H9 (cell line): ENCODE measurements at regions not wholly inside any gene's neighbourhood (a gene's known extent, or its start where the extent isn't known, plus 50 kb on each side); places are given as distances from the start of the nearest gene placed in this dataset.

Experiments used
- DNase-seq: peaks from one replicate; pipeline ENCODE4 v3.0.0-alpha.2; 2017
- H2AFZ ChIP-seq: one replicate; pipeline ENCODE4 v1.6.1; 2013; ENCODE audit warnings: mild to moderate bottlenecking, low read length, control low read depth, moderate library complexity
- H2AK5ac ChIP-seq: 2 replicates; pipeline ENCODE4 v1.6.1; 2013; ENCODE audit warnings: low read length, control low read depth, mixed read lengths; ENCODE audit not compliant: insufficient read length
- H2BK120ac ChIP-seq: one replicate; pipeline ENCODE4 v1.6.1; 2013; ENCODE audit warnings: low read depth, mild to moderate bottlenecking, low read length, control low read depth, inconsistent platforms; ENCODE audit not compliant: poor library complexity, severe bottlenecking
- H2BK12ac ChIP-seq: 2 replicates; pipeline ENCODE4 v1.6.1; 2013; ENCODE audit warnings: low read length, control low read depth, mixed read lengths, low read depth; ENCODE audit not compliant: insufficient read length
- H2BK15ac ChIP-seq: 2 replicates; pipeline ENCODE4 v1.6.1; 2013; ENCODE audit warnings: low read depth, low read length, control low read depth
- H2BK20ac ChIP-seq: one replicate; pipeline ENCODE4 v1.6.1; 2013; ENCODE audit warnings: low read depth, mild to moderate bottlenecking, low read length, control low read depth, inconsistent platforms; ENCODE audit not compliant: poor library complexity, severe bottlenecking
- H2BK5ac ChIP-seq: 2 replicates; pipeline ENCODE4 v1.6.1; 2013; ENCODE audit warnings: low read length, control low read depth, mixed read lengths; ENCODE audit not compliant: insufficient read length
- H3K14ac ChIP-seq: 2 replicates; pipeline ENCODE4 v1.6.1; 2013; ENCODE audit warnings: low read length, control low read depth; ENCODE audit not compliant: insufficient read depth
- H3K18ac ChIP-seq: 2 replicates; pipeline ENCODE4 v1.6.1; 2013; ENCODE audit warnings: low read depth, mild to moderate bottlenecking, mixed read lengths, low read length, control low read depth; ENCODE audit not compliant: insufficient read length
- H3K23ac ChIP-seq: 2 replicates; pipeline ENCODE4 v1.6.1; 2013; ENCODE audit warnings: low read length, control low read depth, mixed read lengths, low read depth; ENCODE audit not compliant: insufficient read length
- H3K23me2 ChIP-seq: 2 replicates; pipeline ENCODE4 v1.6.1; 2013; ENCODE audit warnings: low read depth, mild to moderate bottlenecking, mixed read lengths, low read length, control low read depth; ENCODE audit not compliant: insufficient read length, poor library complexity, severe bottlenecking
- H3K27ac ChIP-seq: 2 replicates; pipeline ENCODE4 v1.5.1; 2013; ENCODE audit warnings: low read length, control low read depth, mixed read lengths, low read depth; ENCODE audit not compliant: insufficient read length
- H3K27me3 ChIP-seq: 2 replicates; pipeline ENCODE4 v1.6.1; 2013; ENCODE audit warnings: low read length, control low read depth, inconsistent platforms; ENCODE audit not compliant: insufficient read depth
- H3K4ac ChIP-seq: 2 replicates; pipeline ENCODE4 v1.6.1; 2013; ENCODE audit warnings: low read depth, mild to moderate bottlenecking, control low read depth, inconsistent platforms, low read length, moderate library complexity
- H3K4me1 ChIP-seq: 2 replicates; pipeline ENCODE4 v1.6.1; 2013; ENCODE audit warnings: low read length, control low read depth, inconsistent platforms; ENCODE audit not compliant: insufficient read depth
- H3K4me2 ChIP-seq: 2 replicates; pipeline ENCODE4 v1.6.1; 2013; ENCODE audit warnings: low read length, control low read depth, mixed read lengths; ENCODE audit not compliant: insufficient read length, insufficient read depth
- H3K56ac ChIP-seq: 2 replicates; pipeline ENCODE4 v1.6.1; 2013; ENCODE audit warnings: low read depth, mild to moderate bottlenecking, mixed read lengths, low read length, control low read depth; ENCODE audit not compliant: insufficient read length
- H3K79me1 ChIP-seq: 2 replicates; pipeline ENCODE4 v1.6.1; 2013; ENCODE audit warnings: low read depth, mild to moderate bottlenecking, moderate library complexity, low read length, control low read depth, inconsistent platforms; ENCODE audit not compliant: insufficient read depth, poor library complexity, severe bottlenecking
- H3K79me2 ChIP-seq: 2 replicates; pipeline ENCODE4 v1.6.1; 2013; ENCODE audit warnings: low read length, control low read depth, inconsistent platforms; ENCODE audit not compliant: insufficient read depth
- H3K9ac ChIP-seq: 2 replicates; pipeline ENCODE4 v1.6.1; 2013; ENCODE audit warnings: low read length, control low read depth, mixed read lengths; ENCODE audit not compliant: insufficient read length; ENCODE audit errors: extremely low read depth
- H3K9me3 ChIP-seq: one replicate; pipeline ENCODE4 v1.6.1; 2013; ENCODE audit warnings: low read depth, low read length, inconsistent platforms; ENCODE audit not compliant: control insufficient read depth
- H3T11ph ChIP-seq: one replicate; pipeline ENCODE4 v1.6.1; 2013; ENCODE audit warnings: mild to moderate bottlenecking, low read length, control low read depth, inconsistent platforms
- H4K20me1 ChIP-seq: one replicate; pipeline ENCODE4 v1.6.1; 2013; ENCODE audit not compliant: control insufficient read depth, insufficient read length, insufficient read depth
- H4K5ac ChIP-seq: 2 replicates; pipeline ENCODE4 v1.6.1; 2013; ENCODE audit warnings: low read depth, mild to moderate bottlenecking, mixed read lengths, low read length, control low read depth; ENCODE audit not compliant: insufficient read length
- H4K8ac ChIP-seq: replicated peaks from 2 replicates; pipeline ENCODE4 v1.6.1; 2013; ENCODE audit warnings: low read length, control low read depth, mixed read lengths, low read depth; ENCODE audit not compliant: insufficient read length
- H4K91ac ChIP-seq: 2 replicates; pipeline ENCODE4 v1.6.1; 2013; ENCODE audit warnings: low read depth, mild to moderate bottlenecking, moderate library complexity, mixed read lengths, low read length, control low read depth; ENCODE audit not compliant: insufficient read length
- H3K27ac Mint-ChIP-seq, 3 experiments: 2 replicates in 2 of 3; 3 replicates in 1 of 3; pipeline ENCODE4 v1.8.0; 2020 to 2021; ENCODE audit warnings: mixed read lengths in 3 of 3, mild to moderate bottlenecking in 1 of 3, moderate library complexity in 1 of 3
- H3K27me3 Mint-ChIP-seq: 2 replicates; pipeline ENCODE4 v1.8.0; 2021; ENCODE audit warnings: low read depth, mild to moderate bottlenecking, moderate library complexity, mixed read lengths
- H3K36me3 Mint-ChIP-seq, 3 experiments: 2 replicates in 2 of 3; 3 replicates in 1 of 3; pipeline ENCODE4 v1.8.0; 2020 to 2021; ENCODE audit warnings: low read depth in 3 of 3, mixed read lengths in 3 of 3; ENCODE audit not compliant: insufficient read depth in 1 of 3
- H3K4me1 Mint-ChIP-seq, 2 experiments: 2 replicates each; pipeline ENCODE4 v1.8.0; 2020; ENCODE audit warnings: mixed read lengths in 2 of 2
- H3K4me3 Mint-ChIP-seq, 2 experiments: 2 replicates in 1 of 2; 3 replicates in 1 of 2; pipeline ENCODE4 v1.8.0; 2020 to 2021; ENCODE audit warnings: mild to moderate bottlenecking in 2 of 2, mixed read lengths in 2 of 2, moderate library complexity in 1 of 2
- H3K9me3 Mint-ChIP-seq, 2 experiments: 2 replicates in 1 of 2; 3 replicates in 1 of 2; pipeline ENCODE4 v1.8.0; 2020; ENCODE audit warnings: mild to moderate bottlenecking in 2 of 2, mixed read lengths in 2 of 2, moderate library complexity in 1 of 2
- WGBS: extraction: QIAGEN DNeasy Blood & Tissue Kit; methylation state at CpG from one replicate; pipeline ENCODE4 v1.1.7; 2013; ENCODE audit warnings: missing lambda C conversion rate, low lambda C conversion rate, mixed read lengths; ENCODE audit not compliant: insufficient read length; ENCODE audit errors: extremely low coverage; 5-methylcytosine and 5-hydroxymethylcytosine counted together
- TF ChIP-seq, protein P1 (sequence below): fragments of 200-600 bp; sonication (generic); conservative IDR thresholded peaks from 3 replicates; pipeline ENCODE4 v1.8.0; 2021; ENCODE audit warnings: antibody characterized with exemption, mild to moderate bottlenecking

DNA sequence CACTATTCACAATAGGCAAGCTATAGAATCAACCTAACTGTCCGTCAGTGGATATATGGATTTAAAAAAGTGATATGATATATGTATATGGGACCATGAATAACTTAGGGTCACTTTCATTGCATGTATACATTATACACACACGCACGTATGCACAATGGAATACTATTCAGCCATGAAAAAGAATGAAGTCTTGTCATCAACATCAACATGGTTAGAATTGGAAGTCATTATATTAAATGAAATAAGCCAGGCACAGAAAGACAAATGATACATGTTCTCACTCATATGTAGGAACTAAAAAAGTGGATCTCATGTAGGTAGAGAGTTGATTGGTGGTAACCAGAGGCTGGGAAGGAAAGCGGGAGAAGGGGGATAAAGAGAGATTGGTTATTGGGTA is 234.3 kb downstream of the VRK1 start:
- Mint-ChIP-seq H3K9me3 (peaks cover 4 to 8% of the 10 kb centered on the region in 2 experiments; a peak in 4 of 5 replicates), H3K27me3 (peaks cover 35% of the 10 kb centered on the region), H3K36me3 (peaks cover 0 to 8% (median 0%) of the 10 kb centered on the region in 3 experiments; a peak in 4 of 7 replicates), H3K27ac (no peak overlapping the region; a peak in 1 of 7 replicates), H3K4me1 (peaks cover 34 to 40% of the 10 kb centered on the region in 2 experiments), H3K4me3 (no peak overlapping the region)
- TF ChIP-seq, protein P1, sequence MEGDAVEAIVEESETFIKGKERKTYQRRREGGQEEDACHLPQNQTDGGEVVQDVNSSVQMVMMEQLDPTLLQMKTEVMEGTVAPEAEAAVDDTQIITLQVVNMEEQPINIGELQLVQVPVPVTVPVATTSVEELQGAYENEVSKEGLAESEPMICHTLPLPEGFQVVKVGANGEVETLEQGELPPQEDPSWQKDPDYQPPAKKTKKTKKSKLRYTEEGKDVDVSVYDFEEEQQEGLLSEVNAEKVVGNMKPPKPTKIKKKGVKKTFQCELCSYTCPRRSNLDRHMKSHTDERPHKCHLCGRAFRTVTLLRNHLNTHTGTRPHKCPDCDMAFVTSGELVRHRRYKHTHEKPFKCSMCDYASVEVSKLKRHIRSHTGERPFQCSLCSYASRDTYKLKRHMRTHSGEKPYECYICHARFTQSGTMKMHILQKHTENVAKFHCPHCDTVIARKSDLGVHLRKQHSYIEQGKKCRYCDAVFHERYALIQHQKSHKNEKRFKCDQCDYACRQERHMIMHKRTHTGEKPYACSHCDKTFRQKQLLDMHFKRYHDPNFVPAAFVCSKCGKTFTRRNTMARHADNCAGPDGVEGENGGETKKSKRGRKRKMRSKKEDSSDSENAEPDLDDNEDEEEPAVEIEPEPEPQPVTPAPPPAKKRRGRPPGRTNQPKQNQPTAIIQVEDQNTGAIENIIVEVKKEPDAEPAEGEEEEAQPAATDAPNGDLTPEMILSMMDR: no peak
- no peak overlapping the region for H2AFZ ChIP-seq
- H3K4me1 ChIP-seq: peaks cover 30% of the 10 kb centered on the region
- H4K5ac ChIP-seq: no peak overlapping the region
- no peak overlapping the region for H2BK20ac ChIP-seq
- H2BK120ac ChIP-seq: no peak overlapping the region
- H3T11ph ChIP-seq: no peak overlapping the region
- no peak overlapping the region for H2BK12ac ChIP-seq
- no CpG with 5 or more reads among the region's 4 CpGs for WGBS
- H2BK15ac ChIP-seq: no peak overlapping the region
- no peak overlapping the region for H4K91ac ChIP-seq
- no peaks in the 10 kb centered on the region for H3K9me3 ChIP-seq
- H3K9ac ChIP-seq: no peak overlapping the region
- H3K56ac ChIP-seq: no peak overlapping the region
- H3K18ac ChIP-seq: no peak overlapping the region
- H3K27me3 ChIP-seq: peaks cover 4% of the 10 kb centered on the region; the same call in 1 of the 2 replicates
- no peak overlapping the region for H2AK5ac ChIP-seq
- no peak overlapping the region for H3K27ac ChIP-seq
- H3K23ac ChIP-seq: no peak overlapping the region
- H3K79me2 ChIP-seq: no peaks in the 10 kb centered on the region
- H3K14ac ChIP-seq: no peak overlapping the region
- DNase-seq: no peak
- H2BK5ac ChIP-seq: no peak overlapping the region
- H3K4ac ChIP-seq: no peak overlapping the region
- H3K79me1 ChIP-seq: no peaks in the 10 kb centered on the region
- H4K20me1 ChIP-seq: no peaks in the 10 kb centered on the region
- no peak overlapping the region for H4K8ac ChIP-seq
- peaks cover 10% of the 10 kb centered on the region for H3K23me2 ChIP-seq
- H3K4me2 ChIP-seq: no peak overlapping the region
